ENCODE measurements at regions not wholly inside any gene's neighbourhood (a gene's known extent, or its start where the extent isn't known, plus 50 kb on each side); places are given as distances from the start of the nearest gene placed in this dataset.

DNA sequence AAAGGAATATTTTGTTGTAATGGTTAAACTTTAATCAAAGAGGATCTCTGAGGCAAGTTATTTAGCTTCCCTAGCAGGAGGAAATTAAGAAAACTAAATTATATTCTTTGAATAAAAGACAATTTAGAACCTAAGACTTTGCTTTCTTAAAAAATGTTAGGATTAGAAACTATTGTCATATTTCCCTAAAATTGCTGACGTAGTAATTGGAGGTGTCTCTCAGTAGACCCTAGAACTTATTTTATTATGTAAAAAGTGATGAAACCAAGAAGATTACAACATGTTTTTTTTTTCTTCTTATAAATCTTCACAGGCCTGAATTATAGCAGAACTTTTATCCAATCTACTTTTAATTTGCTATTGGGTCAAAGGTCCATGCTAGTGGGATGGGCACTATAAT lies 363.3 kb upstream of the THRB start:
- TF ChIP-seq, protein P1, sequence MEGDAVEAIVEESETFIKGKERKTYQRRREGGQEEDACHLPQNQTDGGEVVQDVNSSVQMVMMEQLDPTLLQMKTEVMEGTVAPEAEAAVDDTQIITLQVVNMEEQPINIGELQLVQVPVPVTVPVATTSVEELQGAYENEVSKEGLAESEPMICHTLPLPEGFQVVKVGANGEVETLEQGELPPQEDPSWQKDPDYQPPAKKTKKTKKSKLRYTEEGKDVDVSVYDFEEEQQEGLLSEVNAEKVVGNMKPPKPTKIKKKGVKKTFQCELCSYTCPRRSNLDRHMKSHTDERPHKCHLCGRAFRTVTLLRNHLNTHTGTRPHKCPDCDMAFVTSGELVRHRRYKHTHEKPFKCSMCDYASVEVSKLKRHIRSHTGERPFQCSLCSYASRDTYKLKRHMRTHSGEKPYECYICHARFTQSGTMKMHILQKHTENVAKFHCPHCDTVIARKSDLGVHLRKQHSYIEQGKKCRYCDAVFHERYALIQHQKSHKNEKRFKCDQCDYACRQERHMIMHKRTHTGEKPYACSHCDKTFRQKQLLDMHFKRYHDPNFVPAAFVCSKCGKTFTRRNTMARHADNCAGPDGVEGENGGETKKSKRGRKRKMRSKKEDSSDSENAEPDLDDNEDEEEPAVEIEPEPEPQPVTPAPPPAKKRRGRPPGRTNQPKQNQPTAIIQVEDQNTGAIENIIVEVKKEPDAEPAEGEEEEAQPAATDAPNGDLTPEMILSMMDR (IDR thresholded peaks at IDR 0.05; ENCODE audit: insufficient read depth, low read length) = no peak
- no peak for TF ChIP-seq REST (IDR thresholded peaks at IDR 0.05; ENCODE audit: insufficient replicate concordance, low read depth)
- TF ChIP-seq POLR2AphosphoS5 (IDR thresholded peaks at IDR 0.05; ENCODE audit: low read depth) = no peak
